Stimulated activated CD4-positive, alpha-beta T cell treated with anti-CD3 and anti-CD28 coated beads, Interleukin-4, amount 100 ng/mL, for 24 hours (primary cell): ENCODE measurements at regions not wholly inside any gene's neighbourhood (a gene's known extent, or its start where the extent isn't known, plus 50 kb on each side); places are given as distances from the start of the nearest gene placed in this dataset.
"Not testable (repeated sequence)": the region's sequence is repeated elsewhere in the genome, so short reads cannot be mapped to it uniquely, and the experiment has no call there.

Source experiments
- DNase-seq: peaks from one replicate; pipeline ENCODE4 v3.0.0-alpha.2; 2020

GRCh38 chr9:38253200-38253599 lies 139.3 kb upstream of the ALDH1B1 start:
- DNase-seq = no peak

- no peak for DNase-seq
Observed at GRCh38 chr9:38251036-38251860, 141.3 kb upstream of the ALDH1B1 start.

GRCh38 chr9:38250279-38251035 lies 142.0 kb upstream of the ALDH1B1 start:
- no peak for DNase-seq

- no peak for DNase-seq
Observed at GRCh38 chr9:38249587-38250210, 142.8 kb upstream of the ALDH1B1 start.

- no peak for DNase-seq
Observed at GRCh38 chr9:38249049-38249448, 143.5 kb upstream of the ALDH1B1 start.

GRCh38 chr9:38246833-38247232 lies 145.7 kb upstream of the ALDH1B1 start:
- no peak for DNase-seq

GRCh38 chr9:38244971-38245370 lies 147.5 kb upstream of the ALDH1B1 start:
- DNase-seq = no peak

GRCh38 chr9:38243993-38244392 lies 148.5 kb upstream of the ALDH1B1 start:
- DNase-seq = no peak

GRCh38 chr9:38242151-38242550 lies 150.4 kb upstream of the ALDH1B1 start:
- DNase-seq = not testable (repeated sequence)

GRCh38 chr9:38240051-38240450 lies 152.5 kb upstream of the ALDH1B1 start:
- no peak for DNase-seq

GRCh38 chr9:38235244-38235643 lies 157.3 kb upstream of the ALDH1B1 start:
- DNase-seq = no peak

GRCh38 chr9:38234479-38235170 lies 157.9 kb upstream of the ALDH1B1 start:
- DNase-seq = no peak

GRCh38 chr9:38233796-38234355 lies 158.6 kb upstream of the ALDH1B1 start:
- DNase-seq = no peak

GRCh38 chr9:38233343-38233742 lies 159.2 kb upstream of the ALDH1B1 start:
- no peak for DNase-seq

GRCh38 chr9:38232895-38233294 lies 159.6 kb upstream of the ALDH1B1 start:
- no peak for DNase-seq

GRCh38 chr9:38229504-38230155 lies 160.6 kb upstream of the SHB start:
- DNase-seq = no peak

GRCh38 chr9:38229104-38229500 lies 160.1 kb upstream of the SHB start:
- DNase-seq = no peak

GRCh38 chr9:38228331-38229103 lies 159.5 kb upstream of the SHB start:
- no peak for DNase-seq

GRCh38 chr9:38227656-38228055 lies 158.6 kb upstream of the SHB start:
- no peak for DNase-seq

- DNase-seq = peak; percentile 46
Observed at GRCh38 chr9:38227061-38227540, 158.1 kb upstream of the SHB start.

GRCh38 chr9:38226491-38226951 lies 157.5 kb upstream of the SHB start:
- no peak for DNase-seq
